ENCODE measurements at regions not wholly inside any gene's neighbourhood (a gene's known extent, or its start where the extent isn't known, plus 50 kb on each side); places are given as distances from the start of the nearest gene placed in this dataset.
"Not testable (repeated sequence)": the region's sequence is repeated elsewhere in the genome, so short reads cannot be mapped to it uniquely, and the experiment has no call there.

DNA sequence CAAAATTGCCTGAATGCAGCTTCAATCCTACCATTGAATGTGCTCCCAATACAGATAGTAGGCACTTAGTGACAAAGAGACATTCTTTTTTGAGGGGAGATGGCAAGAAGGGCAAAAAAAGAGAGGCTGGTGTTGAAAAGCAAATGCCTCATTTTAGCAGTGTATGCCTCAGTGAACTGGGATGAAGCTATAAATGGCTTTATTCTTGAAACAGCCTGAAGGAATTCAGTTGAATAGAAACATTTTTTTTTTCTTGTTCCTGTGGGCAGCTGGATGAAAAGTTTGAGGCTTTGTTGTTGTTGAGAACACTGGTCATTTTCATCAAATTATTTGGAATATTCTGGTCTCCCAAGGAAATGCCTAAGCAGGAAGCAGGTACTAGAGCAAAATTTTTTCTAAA lies 228.9 kb downstream of the RNF144A start:
- DNase-seq: no peak

- DNase-seq: no peak
Observed at GRCh38 chr2:7154656-7155055, 237.4 kb downstream of the RNF144A start.

DNA sequence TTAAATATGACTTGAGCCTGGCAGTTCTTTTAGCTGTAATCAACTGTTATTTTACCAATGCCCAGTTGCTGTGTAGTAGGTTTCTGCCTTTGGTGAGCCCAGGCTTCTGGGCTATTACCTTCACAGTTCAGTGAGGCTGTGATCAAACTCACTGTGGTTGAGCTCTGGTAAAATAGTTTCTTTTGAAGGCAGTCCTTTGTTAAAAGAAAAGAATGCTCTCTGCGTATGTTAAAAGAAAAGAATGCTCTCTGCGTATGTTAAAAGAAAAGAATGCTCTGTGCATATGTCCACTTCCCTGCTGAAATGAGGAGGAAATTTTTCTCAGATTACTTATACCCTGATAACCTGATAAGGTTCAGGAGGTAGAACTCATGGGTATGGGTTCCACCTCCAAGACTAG lies 244.3 kb downstream of the RNF144A start:
- no peak for DNase-seq

- DNase-seq: no peak
Observed at GRCh38 chr2:7165736-7166135, 248.5 kb downstream of the RNF144A start.

- DNase-seq: no peak
Observed at GRCh38 chr2:7167801-7168411, 250.7 kb downstream of the RNF144A start.

DNA sequence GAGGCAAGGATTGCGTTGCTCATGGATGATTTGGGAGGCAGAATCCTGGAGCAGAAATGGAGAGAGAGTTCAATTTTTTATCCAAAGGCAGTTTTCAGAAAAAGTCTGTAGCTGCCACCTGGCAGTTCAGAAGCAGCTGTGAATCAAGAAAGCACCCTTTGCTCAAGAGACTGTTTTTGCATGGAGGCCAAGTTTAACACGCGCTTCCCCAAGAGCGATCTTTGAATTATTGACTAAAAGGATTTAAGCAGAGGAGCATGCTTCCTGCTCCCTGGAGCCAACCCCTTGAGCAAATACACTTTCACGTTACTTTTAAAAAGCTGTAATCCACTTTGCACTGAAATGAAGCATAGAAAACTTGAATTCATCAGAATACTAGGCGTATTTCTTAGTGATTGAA lies 252.4 kb downstream of the RNF144A start:
- DNase-seq: no peak

GRCh38 chr2:7178996-7179395 lies 261.8 kb downstream of the RNF144A start:
- DNase-seq: not testable (repeated sequence)

- no peak for DNase-seq
Observed at GRCh38 chr2:7180638-7181370, 263.6 kb downstream of the RNF144A start.

- DNase-seq: no peak
Observed at GRCh38 chr2:7182525-7182924, 265.3 kb downstream of the RNF144A start.

GRCh38 chr2:7189106-7189505 lies 271.9 kb downstream of the RNF144A start:
- no peak for DNase-seq

DNA sequence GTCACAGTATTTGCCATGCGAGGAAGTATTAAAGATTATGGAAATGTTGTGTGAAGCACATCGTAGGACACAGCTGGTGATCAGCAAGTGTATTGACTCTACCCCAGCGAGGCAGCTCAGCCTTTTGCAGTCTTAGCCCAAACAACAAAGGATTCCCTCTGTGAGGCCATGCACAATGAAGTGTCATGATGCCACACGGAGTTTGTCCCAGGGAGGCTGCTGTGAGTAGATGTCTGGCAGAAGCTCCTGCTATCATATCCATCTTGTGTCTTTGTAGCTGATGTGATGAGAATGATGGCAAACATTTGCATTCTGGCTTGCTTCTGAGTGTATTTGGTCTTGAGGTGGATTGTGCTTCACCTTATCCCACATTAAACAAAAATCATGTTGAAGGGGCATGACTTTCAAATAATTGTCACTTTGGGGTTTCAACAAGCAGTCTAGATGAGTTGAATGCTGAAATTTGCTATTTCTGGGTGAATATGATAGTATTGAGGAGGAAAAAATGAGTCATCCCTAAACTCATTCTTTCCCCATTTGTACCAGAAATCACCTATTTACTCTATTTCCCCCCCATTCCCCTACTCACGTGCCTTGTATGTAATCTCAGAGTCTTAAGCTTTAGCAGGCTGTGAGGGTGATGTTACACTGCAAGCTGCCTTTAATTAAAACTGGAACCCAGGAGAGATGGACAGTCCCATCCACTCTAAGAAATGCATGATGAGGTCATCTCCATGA lies 273.5 kb downstream of the RNF144A start:
- DNase-seq: no peak

GRCh38 chr2:7191932-7192331 lies 274.7 kb downstream of the RNF144A start:
- DNase-seq: no peak

DNA sequence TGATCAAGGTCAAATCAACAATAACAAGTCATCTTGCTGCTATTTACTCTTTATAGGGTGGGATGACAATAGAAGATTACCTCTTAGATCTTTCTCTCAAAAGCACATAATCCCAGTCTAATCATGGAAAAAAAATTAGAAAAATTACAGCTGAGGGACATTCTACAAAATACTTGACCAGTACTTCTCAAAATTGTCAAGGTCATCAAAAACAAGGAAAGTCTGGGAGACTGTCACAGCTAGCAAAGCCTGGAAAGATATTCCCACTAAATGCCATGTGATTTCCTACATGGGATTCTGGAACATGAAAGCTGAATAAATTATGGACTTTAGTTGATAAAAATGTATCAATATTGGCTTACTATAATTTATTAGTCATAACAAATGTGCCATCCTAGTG lies 276.2 kb downstream of the RNF144A start:
- no peak for DNase-seq

DNA sequence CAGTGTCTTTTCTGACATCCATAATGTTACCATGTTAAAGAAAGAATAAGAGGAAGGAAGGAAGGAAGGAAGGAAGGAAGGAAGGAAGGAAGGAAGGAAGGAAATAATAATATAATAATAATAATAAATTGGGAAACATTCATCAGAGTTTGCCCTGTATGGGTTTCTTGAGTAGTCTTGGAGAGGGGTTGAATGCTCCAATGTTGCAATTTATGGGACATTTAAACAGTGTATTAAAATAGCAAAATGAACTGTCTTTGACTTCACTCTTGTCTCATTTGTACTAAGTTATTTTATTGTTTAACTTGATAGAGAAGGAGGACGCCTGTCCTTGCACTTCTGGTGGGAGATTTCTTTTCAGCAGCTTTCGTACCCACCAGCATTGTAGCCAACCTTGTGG lies 277.7 kb downstream of the RNF144A start:
- DNase-seq: no peak

- DNase-seq: no peak
Observed at GRCh38 chr2:7196883-7197282, 279.7 kb downstream of the RNF144A start.

DNA sequence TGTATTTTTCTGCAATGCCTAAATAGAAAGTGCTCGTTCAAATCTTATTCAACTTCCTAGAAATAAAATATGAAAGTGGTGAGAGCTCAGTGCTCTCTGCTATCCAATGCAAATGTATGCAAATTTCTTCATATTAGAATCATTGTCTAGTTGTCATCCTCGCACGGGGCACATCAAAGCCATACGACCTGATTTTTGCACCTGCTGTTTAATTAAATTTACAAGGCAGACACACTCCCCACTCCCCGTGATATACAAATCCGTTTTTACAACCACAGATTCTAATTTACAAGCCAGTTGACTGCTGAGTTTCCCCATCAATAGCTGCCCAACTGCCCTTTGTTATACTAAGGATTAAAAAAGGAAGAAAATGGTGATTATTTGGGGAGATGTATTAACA lies 284.6 kb downstream of the RNF144A start:
- DNase-seq: no peak

- DNase-seq: peak; percentile 43 to 59
Observed at GRCh38 chr2:7203056-7203467, 285.9 kb downstream of the RNF144A start.

- no peak for DNase-seq
Observed at GRCh38 chr2:7205151-7205830, 288.1 kb downstream of the RNF144A start.

- no peak for DNase-seq
Observed at GRCh38 chr2:7206111-7206810, 289.0 kb downstream of the RNF144A start.

DNA sequence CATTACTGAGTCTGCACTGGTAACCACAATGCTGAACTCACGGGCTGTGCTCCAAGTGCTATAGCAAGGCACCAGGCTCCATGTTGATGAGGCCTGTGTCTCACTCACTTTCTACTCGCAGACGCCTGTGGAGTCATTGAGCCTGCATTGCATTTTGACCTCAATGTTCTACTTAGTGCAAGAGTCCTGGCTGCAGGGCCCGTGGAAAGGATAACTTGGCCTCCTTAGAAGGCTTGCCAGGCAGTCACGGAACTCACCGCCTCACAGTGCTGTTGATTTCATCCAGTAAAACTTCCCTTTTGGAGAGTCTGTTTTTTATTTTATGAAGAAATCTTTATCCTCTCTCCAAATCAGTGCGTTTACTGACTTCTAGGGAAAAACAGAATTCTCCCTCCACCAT lies 290.4 kb downstream of the RNF144A start:
- DNase-seq: no peak

GRCh38 chr2:7209757-7210555 lies 292.7 kb downstream of the RNF144A start:
- no peak for DNase-seq

GRCh38 chr2:7210712-7211111 lies 293.5 kb downstream of the RNF144A start:
- DNase-seq: no peak

Data from CD4-positive, alpha-beta T cell treated with Interleukin-1 beta for 1 hour (primary cell).